ENCODE measurements at regions not wholly inside any gene's neighbourhood (a gene's known extent, or its start where the extent isn't known, plus 50 kb on each side); places are given as distances from the start of the nearest gene placed in this dataset.

DNA sequence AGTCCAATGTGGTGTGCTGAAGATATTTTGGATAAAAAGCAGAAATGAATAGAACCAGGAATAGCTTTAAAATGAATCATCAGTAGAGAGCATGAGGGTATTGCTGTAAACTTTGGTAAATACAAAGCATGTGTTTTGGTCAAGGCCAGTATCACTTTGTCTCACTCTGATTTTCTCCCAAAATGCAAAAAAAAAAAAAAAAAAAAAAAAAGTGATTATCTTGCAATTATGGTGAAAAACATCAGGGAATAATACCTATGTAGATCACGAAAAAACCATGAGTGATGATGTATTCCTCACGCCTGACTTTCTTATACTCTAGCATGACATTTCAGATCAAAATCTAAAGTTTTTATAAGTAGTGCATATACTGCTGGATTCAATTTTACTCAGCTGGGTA lies 897.9 kb upstream of the FAT3 start:
- intact Hi-C loops (cut with DNase I), result no loop called here
- Histone ChIP-seq H3K9me3 (peaks cover 0 to 7% (median 3%) of the 10 kb centered on the region in 4 donors), H3K27me3 (no peaks in the 10 kb centered on the region), H3K36me3 (no peaks in the 10 kb centered on the region), H3K4me3 (no peak overlapping the region), H3K27ac (replicated peaks in 1 of 4) (no peak overlapping the region), H3K4me1 (no peaks in the 10 kb centered on the region)
- 88% methylated on average over 2 of the region's 2 CpGs for WGBS
- TF ChIP-seq, protein P1, sequence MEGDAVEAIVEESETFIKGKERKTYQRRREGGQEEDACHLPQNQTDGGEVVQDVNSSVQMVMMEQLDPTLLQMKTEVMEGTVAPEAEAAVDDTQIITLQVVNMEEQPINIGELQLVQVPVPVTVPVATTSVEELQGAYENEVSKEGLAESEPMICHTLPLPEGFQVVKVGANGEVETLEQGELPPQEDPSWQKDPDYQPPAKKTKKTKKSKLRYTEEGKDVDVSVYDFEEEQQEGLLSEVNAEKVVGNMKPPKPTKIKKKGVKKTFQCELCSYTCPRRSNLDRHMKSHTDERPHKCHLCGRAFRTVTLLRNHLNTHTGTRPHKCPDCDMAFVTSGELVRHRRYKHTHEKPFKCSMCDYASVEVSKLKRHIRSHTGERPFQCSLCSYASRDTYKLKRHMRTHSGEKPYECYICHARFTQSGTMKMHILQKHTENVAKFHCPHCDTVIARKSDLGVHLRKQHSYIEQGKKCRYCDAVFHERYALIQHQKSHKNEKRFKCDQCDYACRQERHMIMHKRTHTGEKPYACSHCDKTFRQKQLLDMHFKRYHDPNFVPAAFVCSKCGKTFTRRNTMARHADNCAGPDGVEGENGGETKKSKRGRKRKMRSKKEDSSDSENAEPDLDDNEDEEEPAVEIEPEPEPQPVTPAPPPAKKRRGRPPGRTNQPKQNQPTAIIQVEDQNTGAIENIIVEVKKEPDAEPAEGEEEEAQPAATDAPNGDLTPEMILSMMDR (IDR thresholded peaks at IDR 0.05), result no peak
- TF ChIP-seq EP300 (IDR thresholded peaks at IDR 0.05) (no peak), POLR2AphosphoS5 (IDR thresholded peaks at IDR 0.05) (no peak), POLR2A (IDR thresholded peaks at IDR 0.05; ENCODE audit: low read depth) (no peak)
- no peak for DNase-seq (ENCODE audit: extremely low spot score)

DNA sequence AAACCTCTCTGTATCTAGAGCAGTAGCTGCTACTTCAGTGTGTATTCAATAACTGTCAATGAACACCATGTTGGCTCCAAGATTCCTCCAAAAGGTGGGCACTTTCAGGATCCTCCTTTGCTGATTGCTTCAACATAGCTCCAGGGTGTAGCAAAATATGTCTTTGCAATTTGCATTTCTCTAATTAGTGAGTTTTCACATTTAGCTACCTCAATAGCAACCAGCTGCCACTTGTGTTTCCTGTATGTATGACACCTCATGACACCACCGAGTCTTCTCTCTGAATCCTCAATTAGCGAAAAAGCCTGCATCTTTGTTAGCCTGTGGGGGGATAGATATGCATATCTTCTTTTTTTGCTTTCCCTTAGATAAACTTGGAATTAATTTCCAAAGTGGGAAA lies 898.3 kb upstream of the FAT3 start:
- Histone ChIP-seq H3K4me3 (no peak overlapping the region), H3K36me3 (no peaks in the 10 kb centered on the region), H3K4me1 (no peaks in the 10 kb centered on the region), H3K27ac (replicated peaks in 1 of 4) (no peak overlapping the region), H3K27me3 (no peaks in the 10 kb centered on the region), H3K9me3 (peaks cover 0 to 10% (median 4%) of the 10 kb centered on the region in 4 donors)
- 96% methylated on average over 2 of the region's 2 CpGs for WGBS
- intact Hi-C loops (cut with DNase I), result no loop called here
- TF ChIP-seq EP300 (IDR thresholded peaks at IDR 0.05), result no peak
- TF ChIP-seq, protein P1 (IDR thresholded peaks at IDR 0.05), result no peak
- no peak for TF ChIP-seq POLR2AphosphoS5 (IDR thresholded peaks at IDR 0.05)
- TF ChIP-seq POLR2A (IDR thresholded peaks at IDR 0.05; ENCODE audit: low read depth), result no peak
- no peak for DNase-seq (ENCODE audit: extremely low spot score)

DNA sequence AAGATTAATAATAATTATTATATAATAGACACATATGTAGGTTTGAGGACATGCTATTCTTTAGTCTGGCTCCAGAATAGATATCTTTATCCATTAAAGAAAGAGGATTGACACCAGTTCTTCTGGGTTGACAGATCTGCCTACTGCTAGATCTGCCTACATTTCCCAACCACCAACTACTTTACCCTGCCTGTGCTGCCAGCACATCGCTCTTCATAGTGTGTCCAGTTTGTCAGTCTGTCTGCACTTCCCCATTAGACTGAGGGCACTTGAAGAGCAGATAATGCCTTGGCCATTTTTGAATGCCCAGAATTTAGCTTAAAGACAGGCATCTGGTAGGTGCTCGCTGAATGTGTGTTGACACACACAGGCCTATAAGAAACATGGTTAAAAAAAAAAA lies 910.1 kb upstream of the FAT3 start:
- intact Hi-C loops (cut with DNase I), result no loop called here
- Histone ChIP-seq H3K27me3 (no peaks in the 10 kb centered on the region), H3K4me1 (no peaks in the 10 kb centered on the region), H3K36me3 (no peaks in the 10 kb centered on the region), H3K4me3 (no peak overlapping the region), H3K9me3 (no peaks in the 10 kb centered on the region), H3K27ac (replicated peaks in 1 of 4) (no peak overlapping the region)
- TF ChIP-seq POLR2AphosphoS5 (IDR thresholded peaks at IDR 0.05) (no peak), EP300 (IDR thresholded peaks at IDR 0.05) (no peak), POLR2A (IDR thresholded peaks at IDR 0.05; ENCODE audit: low read depth) (no peak)
- TF ChIP-seq, protein P1 (IDR thresholded peaks at IDR 0.05), result no peak
- 91% methylated on average over 2 of the region's 2 CpGs for WGBS
- DNase-seq (ENCODE audit: extremely low spot score), result no peak

DNA sequence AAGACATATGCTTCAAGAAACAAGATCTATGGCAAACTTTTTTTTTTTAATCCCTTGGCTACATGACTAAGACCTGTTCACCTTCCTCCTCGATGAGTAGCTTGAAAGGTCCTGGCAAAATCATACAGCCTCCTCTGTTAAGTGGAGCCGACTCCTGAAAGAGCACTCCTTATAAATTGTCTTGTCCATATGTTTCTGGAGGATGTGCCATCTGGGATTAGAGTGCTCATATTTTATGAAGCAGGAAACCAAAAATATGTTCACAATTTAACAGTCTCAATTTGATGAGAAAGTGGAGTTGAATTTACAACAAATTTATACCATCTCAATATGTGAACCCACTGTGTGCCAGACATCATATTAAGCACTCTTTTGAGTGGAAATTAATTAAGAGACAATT lies 912.1 kb upstream of the FAT3 start:
- Histone ChIP-seq H3K4me1 (peaks cover 0 to 8% (median 7%) of the 10 kb centered on the region in 4 donors), H3K27ac (replicated peaks in 1 of 4) (no peak overlapping the region), H3K36me3 (no peaks in the 10 kb centered on the region), H3K27me3 (no peaks in the 10 kb centered on the region), H3K4me3 (no peak overlapping the region), H3K9me3 (no peaks in the 10 kb centered on the region)
- TF ChIP-seq POLR2A (IDR thresholded peaks at IDR 0.05; ENCODE audit: low read depth) (no peak), EP300 (IDR thresholded peaks at IDR 0.05) (no peak), POLR2AphosphoS5 (IDR thresholded peaks at IDR 0.05) (no peak)
- TF ChIP-seq, protein P1 (IDR thresholded peaks at IDR 0.05), result no peak
- no peak for DNase-seq (ENCODE audit: extremely low spot score)
- 76% methylated on average over 2 of the region's 2 CpGs for WGBS
- intact Hi-C loops (cut with DNase I), result no loop called here

DNA sequence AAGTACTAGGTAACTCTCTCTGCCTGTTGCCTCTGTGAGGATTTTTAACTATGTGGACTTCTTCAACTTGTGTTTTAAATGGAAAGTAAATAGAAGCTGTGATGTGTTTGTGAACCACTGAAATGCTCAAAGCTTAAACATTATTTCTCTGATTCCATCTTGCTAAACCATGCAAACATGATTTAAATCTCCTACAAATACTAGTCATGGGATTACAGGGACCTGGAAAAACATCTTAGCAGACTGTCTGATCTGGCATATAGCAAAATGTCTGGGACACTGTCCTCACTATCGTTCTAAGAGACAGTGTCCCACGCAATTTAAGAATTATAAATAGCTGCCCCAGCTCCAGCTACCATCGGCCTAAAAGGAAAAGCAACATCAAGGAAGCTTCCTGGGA lies 914.5 kb upstream of the FAT3 start:
- no peak for DNase-seq (ENCODE audit: extremely low spot score)
- TF ChIP-seq, protein P1 (IDR thresholded peaks at IDR 0.05), result no peak
- TF ChIP-seq POLR2AphosphoS5 (IDR thresholded peaks at IDR 0.05) (no peak), EP300 (IDR thresholded peaks at IDR 0.05) (no peak), POLR2A (IDR thresholded peaks at IDR 0.05; ENCODE audit: low read depth) (no peak)
- no peaks in the 10 kb centered on the region for H3K9me3 ChIP-seq
- WGBS, result 53% methylated on average over 3 of the region's 3 CpGs
- H3K36me3 ChIP-seq, result no peaks in the 10 kb centered on the region
- H3K4me3 ChIP-seq, result no peak overlapping the region
- peaks cover 0 to 11% (median 7%) of the 10 kb centered on the region in 4 donors for H3K4me1 ChIP-seq
- no peaks in the 10 kb centered on the region for H3K27me3 ChIP-seq
- intact Hi-C loops (cut with DNase I), result no loop called here
- no peak overlapping the region for H3K27ac ChIP-seq (replicated peaks in 1 of 4)
